GM23248 (cell line): ENCODE measurements at regions not wholly inside any gene's neighbourhood (a gene's known extent, or its start where the extent isn't known, plus 50 kb on each side); places are given as distances from the start of the nearest gene placed in this dataset.

ENCODE experiments used
- DNase-seq: peaks from one replicate; pipeline ENCODE4 v3.0.0-alpha.2; 2015
- H2AFZ ChIP-seq: fragments of 200-600 bp; sonication (generic); 2 replicates; pipeline ENCODE4 v1.6.1; 2016; ENCODE audit warnings: antibody characterized with exemption
- H3F3A ChIP-seq: fragments of 200-600 bp; sonication (generic); 2 replicates; pipeline ENCODE4 v1.6.1; 2016; ENCODE audit warnings: mild to moderate bottlenecking, antibody characterized with exemption, mixed run types; ENCODE audit not compliant: insufficient read depth
- H3K27ac ChIP-seq: fragments of 200-600 bp; sonication (generic); 2 replicates; pipeline ENCODE4 v1.5.1; 2016; ENCODE audit warnings: mild to moderate bottlenecking
- H3K27me3 ChIP-seq: fragments of 200-600 bp; sonication (generic); replicated peaks from 2 replicates; pipeline ENCODE4 v1.6.1; 2016; ENCODE audit warnings: mild to moderate bottlenecking; ENCODE audit not compliant: insufficient read depth
- H3K36me3 ChIP-seq: fragments of 200-600 bp; sonication (generic); 2 replicates; pipeline ENCODE4 v1.6.1; 2016; ENCODE audit warnings: low read depth, mild to moderate bottlenecking
- H3K4me1 ChIP-seq: fragments of 200-600 bp; sonication (generic); 2 replicates; pipeline ENCODE4 v1.6.1; 2016; ENCODE audit warnings: mild to moderate bottlenecking; ENCODE audit not compliant: insufficient read depth
- H3K4me2 ChIP-seq: fragments of 200-600 bp; sonication (generic); one replicate; pipeline ENCODE4 v1.6.1; 2016; ENCODE audit warnings: mild to moderate bottlenecking; ENCODE audit not compliant: unreplicated experiment
- H3K4me3 ChIP-seq: fragments of 200-600 bp; sonication (generic); 2 replicates; pipeline ENCODE4 v1.5.1; 2016; ENCODE audit warnings: mild to moderate bottlenecking
- H3K79me2 ChIP-seq: fragments of 200-600 bp; sonication (generic); 2 replicates; pipeline ENCODE4 v1.6.1; 2016; ENCODE audit warnings: mild to moderate bottlenecking; ENCODE audit not compliant: insufficient read depth
- H3K9ac ChIP-seq: fragments of 200-600 bp; sonication (generic); 2 replicates; pipeline ENCODE4 v1.6.1; 2016; ENCODE audit warnings: mild to moderate bottlenecking
- H3K9me2 ChIP-seq: fragments of 200-600 bp; sonication (generic); 2 replicates; pipeline ENCODE4 v1.6.1; 2016; ENCODE audit warnings: mixed run types, mild to moderate bottlenecking, moderate library complexity; ENCODE audit not compliant: insufficient read depth
- H3K9me3 ChIP-seq: fragments of 200-600 bp; sonication (generic); one replicate; pipeline ENCODE4 v1.6.1; 2017; ENCODE audit warnings: low read depth
- H4K20me1 ChIP-seq: fragments of 200-600 bp; sonication (generic); 2 replicates; pipeline ENCODE4 v1.6.0; 2016; ENCODE audit not compliant: insufficient read depth
- EZH2 ChIP-seq: fragments of 200-600 bp; sonication (generic); IDR thresholded peaks from 2 replicates; pipeline ENCODE4 v1.6.1; 2018; ENCODE audit warnings: antibody characterized with exemption, mild to moderate bottlenecking; ENCODE audit not compliant: insufficient read depth, poor library complexity, severe bottlenecking
- EZH2phosphoT487 ChIP-seq: fragments of 200-600 bp; sonication (generic); IDR thresholded peaks from 2 replicates; pipeline ENCODE4 v1.6.1; 2018; ENCODE audit warnings: antibody characterized with exemption, moderate library complexity, mild to moderate bottlenecking, low read depth; ENCODE audit not compliant: insufficient read depth
- WGBS, 2 experiments: methylation state at CpG; one replicate each; pipeline ENCODE4 v1.1.6; 2015 to 2017; ENCODE audit warnings: low lambda C conversion rate in 2 of 2, low coverage in 1 of 2; ENCODE audit errors: missing lambda C conversion rate in 2 of 2; 5-methylcytosine and 5-hydroxymethylcytosine counted together
- in situ Hi-C: fragments of 300-500 bp; cut with MboI; formaldehyde crosslinking; loops from 2 replicates; pipeline ENCODE4 v1.15.0; 2020

GRCh38 chr12:105836242-105836622 is 302.5 kb downstream of the NUAK1 start:
- Histone ChIP-seq H3F3A (no peaks in the 10 kb centered on the region), H3K4me3 (no peak overlapping the region), H3K27ac (no peak overlapping the region), H3K9me2 (no peaks in the 10 kb centered on the region), H2AFZ (no peak overlapping the region), H3K4me2 (no peak overlapping the region), H3K27me3 (no peaks in the 10 kb centered on the region), H3K79me2 (no peaks in the 10 kb centered on the region), H3K9me3 (no peaks in the 10 kb centered on the region), H3K4me1 (no peaks in the 10 kb centered on the region), H3K36me3 (no peaks in the 10 kb centered on the region), H4K20me1 (no peaks in the 10 kb centered on the region), H3K9ac (no peak overlapping the region)
- DNase-seq: no peak
- TF ChIP-seq EZH2 (no peak), EZH2phosphoT487 (no peak)
- in situ Hi-C loops: no loop called here
- WGBS, 2 experiments: 90 to 94% methylated on average over 2 of the region's 2 CpGs

- Histone ChIP-seq H3K9me3 (no peaks in the 10 kb centered on the region), H3K4me3 (no peak overlapping the region), H3K4me2 (no peak overlapping the region), H3K27me3 (peaks cover 4% of the 10 kb centered on the region; the same call in 1 of the 2 replicates), H2AFZ (no peak overlapping the region), H4K20me1 (no peaks in the 10 kb centered on the region), H3F3A (no peaks in the 10 kb centered on the region), H3K79me2 (no peaks in the 10 kb centered on the region), H3K4me1 (no peaks in the 10 kb centered on the region), H3K9me2 (no peaks in the 10 kb centered on the region), H3K36me3 (no peaks in the 10 kb centered on the region), H3K9ac (no peak overlapping the region), H3K27ac (no peak overlapping the region)
- in situ Hi-C loops: no loop called here
- DNase-seq: no peak
- 87 to 88% methylated on average over 4 of the region's 4 CpGs for whole genome bisulfite sequencing, 2 experiments
- TF ChIP-seq EZH2 (no peak), EZH2phosphoT487 (no peak)
These were observed 299.1 kb downstream of the NUAK1 start for GRCh38 chr12:105839629-105840127.

- H3K27ac ChIP-seq: no peak overlapping the region
- TF ChIP-seq EZH2phosphoT487 (no peak), EZH2 (no peak)
- H3K79me2 ChIP-seq: no peaks in the 10 kb centered on the region
- peaks cover 4% of the 10 kb centered on the region; the same call in 1 of the 2 replicates for H3K27me3 ChIP-seq
- in situ Hi-C loops: no loop called here
- H3K4me1 ChIP-seq: no peaks in the 10 kb centered on the region
- H4K20me1 ChIP-seq: no peaks in the 10 kb centered on the region
- no peaks in the 10 kb centered on the region for H3K9me2 ChIP-seq
- H2AFZ ChIP-seq: no peak overlapping the region
- H3K36me3 ChIP-seq: no peaks in the 10 kb centered on the region
- H3K4me2 ChIP-seq: no peak overlapping the region
- no peaks in the 10 kb centered on the region for H3K9me3 ChIP-seq
- H3K4me3 ChIP-seq: no peak overlapping the region
- DNase-seq: no peak
- H3K9ac ChIP-seq: no peak overlapping the region
- H3F3A ChIP-seq: no peaks in the 10 kb centered on the region
- WGBS, 2 experiments: 77 to 80% methylated on average over 4 of the region's 4 CpGs
These were observed 298.4 kb downstream of the NUAK1 start for GRCh38 chr12:105840384-105840783.

- DNase-seq: no peak
- no peaks in the 10 kb centered on the region for H3K9me2 ChIP-seq
- H3K27ac ChIP-seq: no peak overlapping the region
- H4K20me1 ChIP-seq: no peaks in the 10 kb centered on the region
- no peak overlapping the region for H3K9ac ChIP-seq
- H3K79me2 ChIP-seq: no peaks in the 10 kb centered on the region
- WGBS, 2 experiments: 68 to 69% methylated on average over 4 of the region's 4 CpGs
- no peak overlapping the region for H3K4me2 ChIP-seq
- no peak overlapping the region for H3K4me3 ChIP-seq
- TF ChIP-seq EZH2phosphoT487: no peak
- TF ChIP-seq EZH2: no peak
- in situ Hi-C loops: no loop called here
- H3K4me1 ChIP-seq: no peaks in the 10 kb centered on the region
- H3F3A ChIP-seq: no peaks in the 10 kb centered on the region
- no peaks in the 10 kb centered on the region for H3K36me3 ChIP-seq
- peaks cover 4% of the 10 kb centered on the region; the same call in 1 of the 2 replicates for H3K27me3 ChIP-seq
- H2AFZ ChIP-seq: no peak overlapping the region
- no peaks in the 10 kb centered on the region for H3K9me3 ChIP-seq
These were observed 296.9 kb downstream of the NUAK1 start for GRCh38 chr12:105841840-105842239.

GRCh38 chr12:105843561-105843960 is 295.2 kb downstream of the NUAK1 start:
- H3K27me3 ChIP-seq: peaks cover 4% of the 10 kb centered on the region; the same call in 1 of the 2 replicates
- H3K9ac ChIP-seq: no peak overlapping the region
- H3K4me1 ChIP-seq: no peaks in the 10 kb centered on the region
- no peak for DNase-seq
- no peaks in the 10 kb centered on the region for H3K9me3 ChIP-seq
- H3K4me3 ChIP-seq: no peak overlapping the region
- no peaks in the 10 kb centered on the region for H3K79me2 ChIP-seq
- no peaks in the 10 kb centered on the region for H3K9me2 ChIP-seq
- H4K20me1 ChIP-seq: no peaks in the 10 kb centered on the region
- no peak overlapping the region for H3K4me2 ChIP-seq
- no peaks in the 10 kb centered on the region for H3F3A ChIP-seq
- H3K36me3 ChIP-seq: no peaks in the 10 kb centered on the region
- H2AFZ ChIP-seq: no peak overlapping the region
- in situ Hi-C loops: no loop called here
- TF ChIP-seq EZH2phosphoT487: no peak
- no peak for TF ChIP-seq EZH2
- 82 to 91% methylated on average over 2 of the region's 2 CpGs for WGBS, 2 experiments
- H3K27ac ChIP-seq: no peak overlapping the region
